ENCODE measurements at regions not wholly inside any gene's neighbourhood (a gene's known extent, or its start where the extent isn't known, plus 50 kb on each side); places are given as distances from the start of the nearest gene placed in this dataset.

DNA sequence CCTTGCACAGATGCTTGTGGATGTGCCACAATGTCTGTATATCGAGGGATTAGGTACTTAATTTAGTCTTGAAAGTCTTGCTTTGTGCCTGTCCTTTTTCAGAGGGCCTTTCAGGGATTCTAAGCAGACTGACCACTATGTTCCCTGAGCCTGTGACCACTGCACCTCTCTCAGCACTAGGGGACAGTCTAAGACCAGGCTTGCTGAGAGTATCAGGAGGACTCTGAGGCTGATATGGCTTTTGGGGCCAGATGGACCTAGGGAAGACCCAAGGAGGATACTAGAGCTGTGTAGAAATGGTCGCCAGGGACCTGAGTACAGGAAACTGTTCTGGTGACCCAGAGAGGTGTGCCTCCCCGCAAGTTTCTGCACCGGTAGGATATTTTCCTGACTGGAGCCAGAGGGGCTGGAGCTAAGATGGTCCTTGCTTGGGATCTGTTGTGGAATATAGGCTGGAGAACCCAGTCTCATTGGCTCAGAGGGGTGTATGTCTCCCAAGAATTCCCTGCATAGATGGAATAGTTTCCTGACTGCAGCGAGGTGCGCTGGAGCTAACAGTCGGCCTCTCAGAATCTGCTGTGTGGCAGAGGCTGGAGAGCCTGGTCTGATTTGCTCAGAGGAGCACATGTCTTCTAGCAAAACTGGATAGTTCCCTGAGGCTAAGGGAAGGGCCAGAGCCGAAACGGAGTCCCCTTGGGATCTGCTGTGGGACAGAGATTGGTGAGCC lies 213.2 kb upstream of the DCBLD2 start:
- no peaks in the 10 kb centered on the region for H3K4me1 ChIP-seq
- no peaks in the 10 kb centered on the region for H3K36me3 ChIP-seq
- TF ChIP-seq EP300 (IDR thresholded peaks at IDR 0.05) (no peak), POLR2AphosphoS5 (IDR thresholded peaks at IDR 0.05) (no peak), POLR2A (IDR thresholded peaks at IDR 0.05) (no peak)
- TF ChIP-seq, protein P1, sequence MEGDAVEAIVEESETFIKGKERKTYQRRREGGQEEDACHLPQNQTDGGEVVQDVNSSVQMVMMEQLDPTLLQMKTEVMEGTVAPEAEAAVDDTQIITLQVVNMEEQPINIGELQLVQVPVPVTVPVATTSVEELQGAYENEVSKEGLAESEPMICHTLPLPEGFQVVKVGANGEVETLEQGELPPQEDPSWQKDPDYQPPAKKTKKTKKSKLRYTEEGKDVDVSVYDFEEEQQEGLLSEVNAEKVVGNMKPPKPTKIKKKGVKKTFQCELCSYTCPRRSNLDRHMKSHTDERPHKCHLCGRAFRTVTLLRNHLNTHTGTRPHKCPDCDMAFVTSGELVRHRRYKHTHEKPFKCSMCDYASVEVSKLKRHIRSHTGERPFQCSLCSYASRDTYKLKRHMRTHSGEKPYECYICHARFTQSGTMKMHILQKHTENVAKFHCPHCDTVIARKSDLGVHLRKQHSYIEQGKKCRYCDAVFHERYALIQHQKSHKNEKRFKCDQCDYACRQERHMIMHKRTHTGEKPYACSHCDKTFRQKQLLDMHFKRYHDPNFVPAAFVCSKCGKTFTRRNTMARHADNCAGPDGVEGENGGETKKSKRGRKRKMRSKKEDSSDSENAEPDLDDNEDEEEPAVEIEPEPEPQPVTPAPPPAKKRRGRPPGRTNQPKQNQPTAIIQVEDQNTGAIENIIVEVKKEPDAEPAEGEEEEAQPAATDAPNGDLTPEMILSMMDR (IDR thresholded peaks at IDR 0.05): no peak
- H3K27ac ChIP-seq: no peak overlapping the region
- DNase-seq: no peak
- H3K9me3 ChIP-seq: peaks cover 0 to 3% (median 0%) of the 10 kb centered on the region in 4 donors
- WGBS, 5 donors: 80 to 84% (median 82%) methylated on average over 6 to 9 of the region's 9 CpGs
- H3K27me3 ChIP-seq: peaks cover 0 to 4% (median 0%) of the 10 kb centered on the region in 3 donors
- intact Hi-C loops (cut with DNase I; ENCODE audit: low total_unique reads): no loop called here
- H3K4me3 ChIP-seq: no peak overlapping the region

DNA sequence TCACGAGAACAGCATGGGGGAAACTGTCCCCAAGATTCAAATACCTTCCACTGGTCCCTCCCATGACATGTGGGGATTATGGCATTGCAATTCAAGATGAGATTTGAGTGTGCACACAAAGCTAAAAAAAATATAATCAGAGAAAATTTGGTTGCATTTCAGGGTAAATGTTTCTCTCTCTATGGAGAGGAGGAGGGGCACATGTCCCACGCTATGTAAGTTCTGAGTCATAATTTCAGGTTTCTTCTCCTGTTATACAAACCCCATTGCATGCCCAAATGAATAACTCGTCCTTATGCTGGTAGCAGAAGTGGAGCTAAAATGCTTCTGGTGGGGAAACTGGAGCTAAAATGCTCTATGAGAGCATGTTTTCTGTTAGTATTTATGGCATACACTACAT lies 209.7 kb upstream of the DCBLD2 start:
- no peak overlapping the region for H3K4me3 ChIP-seq
- H3K36me3 ChIP-seq: no peaks in the 10 kb centered on the region
- no peak for DNase-seq
- intact Hi-C loops (cut with DNase I; ENCODE audit: low total_unique reads): no loop called here
- no peak overlapping the region for H3K27ac ChIP-seq
- whole genome bisulfite sequencing, 5 donors: 60 to 72% (median 67%) methylated on average over 3 of the region's 3 CpGs
- H3K27me3 ChIP-seq: peaks cover 0 to 4% (median 0%) of the 10 kb centered on the region in 3 donors
- H3K4me1 ChIP-seq: no peaks in the 10 kb centered on the region
- TF ChIP-seq, protein P1 (IDR thresholded peaks at IDR 0.05): no peak
- TF ChIP-seq POLR2A (IDR thresholded peaks at IDR 0.05): no peak
- TF ChIP-seq POLR2AphosphoS5 (IDR thresholded peaks at IDR 0.05): no peak
- no peak for TF ChIP-seq EP300 (IDR thresholded peaks at IDR 0.05)
- H3K9me3 ChIP-seq: peaks cover 0 to 3% (median 0%) of the 10 kb centered on the region in 4 donors

DNA sequence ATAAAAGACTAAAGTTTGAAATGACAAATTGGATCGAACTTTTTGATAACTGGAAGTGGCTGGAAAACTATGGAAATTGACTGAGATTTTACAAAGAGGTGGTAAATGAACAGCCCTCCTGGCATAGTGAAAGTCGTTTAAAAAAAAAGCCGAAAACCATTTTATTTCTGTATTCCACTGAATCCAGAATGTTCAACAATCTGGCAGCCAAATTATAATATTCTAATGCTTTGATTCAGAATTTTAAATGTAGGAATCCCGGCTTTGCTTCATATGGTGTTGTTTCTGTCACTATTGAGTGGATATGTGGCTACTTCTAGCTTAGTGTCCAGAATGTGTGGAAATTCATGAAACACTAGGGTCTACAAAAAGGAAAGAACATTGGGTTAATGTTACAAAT lies 208.9 kb upstream of the DCBLD2 start:
- no peak for TF ChIP-seq EP300 (IDR thresholded peaks at IDR 0.05)
- no peak for TF ChIP-seq POLR2A (IDR thresholded peaks at IDR 0.05)
- no peak for TF ChIP-seq POLR2AphosphoS5 (IDR thresholded peaks at IDR 0.05)
- TF ChIP-seq, protein P1 (IDR thresholded peaks at IDR 0.05): no peak
- H3K36me3 ChIP-seq: no peaks in the 10 kb centered on the region
- H3K9me3 ChIP-seq: peaks cover 0 to 3% (median 0%) of the 10 kb centered on the region in 4 donors
- H3K27ac ChIP-seq: no peak overlapping the region
- 82 to 87% (median 84%) methylated on average over 4 of the region's 4 CpGs for WGBS, 5 donors
- intact Hi-C loops (cut with DNase I; ENCODE audit: low total_unique reads): no loop called here
- peaks cover 0 to 2% (median 0%) of the 10 kb centered on the region in 3 donors for H3K27me3 ChIP-seq
- H3K4me1 ChIP-seq: no peaks in the 10 kb centered on the region
- DNase-seq: no peak
- no peak overlapping the region for H3K4me3 ChIP-seq

DNA sequence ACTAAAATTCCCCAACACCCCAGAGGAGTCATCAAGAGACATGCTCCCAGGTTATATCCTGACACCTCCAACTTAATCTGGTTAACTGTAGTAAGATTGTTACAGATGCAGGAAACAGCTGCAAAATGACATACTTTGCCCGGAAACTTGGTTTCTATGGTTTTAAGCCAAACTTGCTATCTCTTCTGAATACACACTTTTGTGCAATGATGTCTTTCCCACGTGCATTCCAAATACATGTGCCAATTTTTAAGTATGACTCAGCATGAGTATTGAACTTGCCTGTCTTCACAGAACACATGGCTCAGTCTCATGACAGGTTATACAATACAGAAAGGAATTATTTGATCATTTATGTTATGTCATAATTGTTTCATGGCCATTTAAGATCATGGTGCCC lies 207.0 kb upstream of the DCBLD2 start:
- no peaks in the 10 kb centered on the region for H3K4me1 ChIP-seq
- H3K27ac ChIP-seq: no peak overlapping the region
- H3K9me3 ChIP-seq: no peaks in the 10 kb centered on the region
- 29 to 53% (median 42%) methylated on average over 2 of the region's 2 CpGs for WGBS, 5 donors
- no peaks in the 10 kb centered on the region for H3K27me3 ChIP-seq
- TF ChIP-seq EP300 (IDR thresholded peaks at IDR 0.05) (no peak), POLR2AphosphoS5 (IDR thresholded peaks at IDR 0.05) (no peak), POLR2A (IDR thresholded peaks at IDR 0.05) (no peak)
- TF ChIP-seq, protein P1 (IDR thresholded peaks at IDR 0.05): no peak
- peak in 1 of 2 donors; percentile 27 for DNase-seq
- no peaks in the 10 kb centered on the region for H3K36me3 ChIP-seq
- intact Hi-C loops (cut with DNase I; ENCODE audit: low total_unique reads): no loop called here
- H3K4me3 ChIP-seq: no peak overlapping the region

Data from stomach (tissue), 8 donors.